MG63 (cell line): ENCODE measurements at regions not wholly inside any gene's neighbourhood (a gene's known extent, or its start where the extent isn't known, plus 50 kb on each side); places are given as distances from the start of the nearest gene placed in this dataset.

Experiments
- DNase-seq: peaks from one replicate; pipeline ENCODE4 v3.0.0-alpha.2; 2020
- H3K27me3 ChIP-seq: fragments of 250-450 bp; sonication (Bioruptor Pico); 2 replicates; pipeline ENCODE4 v1.5.1; 2020; ENCODE audit warnings: mild to moderate bottlenecking, moderate library complexity
- H3K36me3 ChIP-seq: fragments of 250-450 bp; sonication (Bioruptor Pico); 2 replicates; pipeline ENCODE4 v1.5.1; 2020; ENCODE audit warnings: mild to moderate bottlenecking, moderate library complexity
- H3K4me3 ChIP-seq: fragments of 250-450 bp; sonication (Bioruptor Pico); 2 replicates; pipeline ENCODE4 v1.5.1; 2020; ENCODE audit warnings: mild to moderate bottlenecking, moderate library complexity
- H3K9me3 ChIP-seq: fragments of 250-450 bp; sonication (Bioruptor Pico); 2 replicates; pipeline ENCODE4 v1.5.1; 2020; ENCODE audit warnings: mild to moderate bottlenecking, moderate library complexity

DNA sequence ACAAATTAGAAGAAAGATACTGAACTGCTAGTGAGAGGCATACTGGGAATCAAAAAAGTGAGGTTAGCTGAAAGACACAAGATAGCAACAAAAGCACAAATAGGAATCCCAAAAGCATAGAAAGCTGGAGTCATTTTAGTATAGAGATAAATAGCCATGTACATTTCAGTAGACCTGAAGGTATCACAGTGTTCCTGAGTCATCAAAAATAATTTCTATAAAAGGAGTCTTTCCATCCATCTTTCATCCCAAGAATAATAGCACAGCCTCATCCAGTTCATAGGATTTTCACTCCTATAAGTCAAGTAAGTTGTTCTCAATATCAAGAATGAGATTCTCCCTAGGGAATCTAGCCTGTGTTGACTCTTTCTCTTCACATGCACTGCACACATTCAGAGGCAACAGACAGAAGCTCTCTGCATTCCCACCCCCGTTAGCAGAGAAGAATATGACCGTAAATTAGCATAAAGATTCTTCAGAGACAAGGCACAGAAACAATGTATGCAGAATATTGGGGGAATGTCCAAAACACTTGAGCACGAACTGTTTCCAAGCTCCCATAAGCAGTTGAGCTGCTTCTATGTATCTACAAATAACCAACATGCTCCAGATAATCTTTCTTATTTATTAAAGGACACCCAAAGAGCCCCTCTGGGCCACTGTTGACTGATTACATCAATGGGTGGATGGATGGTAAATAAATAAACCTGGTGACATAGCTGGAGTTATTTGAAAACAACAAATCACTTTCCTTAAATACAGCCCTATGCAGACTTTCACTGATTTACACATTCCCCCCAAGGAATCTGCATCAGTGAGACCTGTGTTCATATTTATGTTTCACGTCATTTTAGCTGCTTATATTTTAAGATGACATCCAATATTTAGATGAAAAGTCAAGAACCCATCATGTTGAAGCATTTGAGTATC lies 174.5 kb upstream of the PKDCC start:
- Histone ChIP-seq H3K9me3 (no peaks in the 10 kb centered on the region), H3K36me3 (no peaks in the 10 kb centered on the region), H3K4me3 (no peak overlapping the region), H3K27me3 (no peaks in the 10 kb centered on the region)
- DNase-seq = no peak

DNA sequence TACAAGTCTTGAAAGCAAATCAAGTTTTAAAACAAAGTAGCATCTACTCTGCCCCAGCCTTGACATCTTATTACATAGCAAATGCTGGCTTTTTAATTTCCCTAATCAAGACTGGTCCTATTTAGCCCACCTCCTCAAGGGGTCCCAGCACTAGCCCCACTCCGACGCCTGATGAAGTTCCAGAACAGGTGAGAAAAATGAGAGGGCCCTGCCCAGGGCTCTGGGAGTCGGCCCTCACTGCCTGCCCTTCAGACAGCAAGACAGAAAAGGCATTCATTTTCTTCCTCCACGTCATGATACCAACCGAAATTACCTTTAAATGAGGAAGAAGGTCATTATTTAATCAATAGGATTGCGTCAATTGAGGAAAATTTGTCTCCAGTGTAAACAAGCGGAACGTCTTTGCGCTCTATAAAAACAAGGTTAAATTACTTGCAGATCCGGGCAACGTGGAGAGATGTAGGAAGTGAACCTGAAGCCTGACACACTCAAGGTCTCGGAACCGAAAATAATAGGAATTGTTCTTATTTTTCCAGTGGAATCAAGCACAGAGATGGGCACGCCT lies 170.6 kb upstream of the PKDCC start:
- no peak for DNase-seq
- no peaks in the 10 kb centered on the region for H3K9me3 ChIP-seq
- no peak overlapping the region for H3K4me3 ChIP-seq
- H3K27me3 ChIP-seq = no peaks in the 10 kb centered on the region
- no peaks in the 10 kb centered on the region for H3K36me3 ChIP-seq

DNA sequence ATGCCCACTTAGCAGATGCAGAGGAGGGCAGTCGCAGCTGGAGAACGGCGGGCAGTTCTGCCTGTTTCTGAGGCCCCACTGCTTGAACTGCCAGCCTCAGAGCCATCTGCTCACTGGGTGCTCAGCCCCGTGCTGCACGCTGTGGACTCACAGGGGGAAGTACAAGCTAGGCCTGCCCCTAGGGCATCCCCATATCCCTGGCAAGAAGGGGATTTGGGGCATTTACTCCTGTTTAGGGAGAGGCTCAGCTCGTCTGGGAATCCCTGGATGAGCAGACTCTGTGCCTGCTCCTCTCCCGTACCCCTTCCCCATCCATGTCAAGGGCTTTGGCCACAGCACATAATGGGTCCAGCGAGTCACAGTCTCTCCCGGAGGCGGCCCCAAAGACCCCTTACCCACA lies 169.8 kb upstream of the PKDCC start:
- no peak for DNase-seq
- Histone ChIP-seq H3K27me3 (no peaks in the 10 kb centered on the region), H3K36me3 (no peaks in the 10 kb centered on the region), H3K4me3 (no peak overlapping the region), H3K9me3 (no peaks in the 10 kb centered on the region)

DNA sequence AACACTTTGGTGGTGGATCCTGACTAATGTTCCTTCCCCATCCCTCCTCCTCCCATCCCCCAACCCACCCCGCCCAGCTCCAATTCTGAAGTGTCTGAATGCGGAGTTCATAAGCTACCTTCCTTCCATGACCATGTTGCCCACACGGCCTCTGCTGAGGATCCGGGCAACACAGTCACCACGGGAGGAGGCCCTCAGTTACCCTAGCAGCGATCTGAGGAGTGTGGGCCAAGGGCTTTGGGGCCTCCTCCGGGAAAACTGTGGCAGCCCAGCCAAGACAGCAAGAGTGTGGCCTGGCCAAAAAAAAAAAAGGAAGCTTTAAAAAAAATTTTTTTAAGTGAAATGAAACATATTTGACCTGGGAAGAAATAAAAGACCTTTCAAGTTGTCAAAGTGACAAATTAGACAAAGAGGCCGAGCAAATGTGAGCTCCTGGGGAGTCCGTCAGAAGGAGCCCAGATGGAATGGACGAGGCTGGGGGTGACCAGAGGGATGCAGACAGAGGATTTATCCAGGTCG lies 169.0 kb upstream of the PKDCC start:
- H3K27me3 ChIP-seq = no peaks in the 10 kb centered on the region
- DNase-seq = no peak

DNA sequence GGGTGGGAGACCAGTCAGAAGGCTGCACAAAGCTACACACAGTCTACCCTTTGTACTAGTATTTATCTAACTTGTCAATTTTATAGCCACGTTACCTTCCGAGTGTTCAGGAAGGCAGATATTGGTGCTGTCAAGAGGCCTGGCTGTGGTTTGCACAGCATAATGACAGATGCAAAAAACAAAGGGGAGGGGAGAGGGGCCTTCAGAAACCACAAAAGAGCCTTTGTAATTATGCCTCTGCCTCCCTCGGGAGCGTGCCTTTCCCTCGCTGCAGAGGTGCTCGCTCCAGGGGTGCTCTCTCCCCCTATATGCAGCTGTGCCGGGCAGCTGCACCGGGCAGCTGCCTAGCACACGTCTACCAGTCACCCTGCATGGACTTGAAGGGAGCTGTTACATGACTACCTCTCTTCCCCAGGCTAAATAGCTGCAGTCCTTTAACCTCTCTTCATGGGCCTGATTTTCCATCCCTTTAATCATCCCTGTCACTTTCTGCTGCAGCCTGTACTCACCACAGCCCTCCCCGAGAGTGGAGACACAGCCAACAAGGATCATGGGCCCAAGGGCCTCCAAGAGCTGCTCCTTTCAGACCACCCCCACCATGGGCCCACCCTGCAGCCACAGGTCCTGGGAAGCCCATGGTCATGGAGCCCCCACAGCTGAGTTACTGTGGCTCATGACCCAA lies 168.4 kb upstream of the PKDCC start:
- Histone ChIP-seq H3K36me3 (no peaks in the 10 kb centered on the region), H3K4me3 (no peak overlapping the region), H3K9me3 (no peaks in the 10 kb centered on the region), H3K27me3 (no peaks in the 10 kb centered on the region)
- DNase-seq = no peak

More for the DNA sequence above, 169.0 kb upstream of the PKDCC start:
- Histone ChIP-seq H3K36me3 (no peaks in the 10 kb centered on the region), H3K9me3 (no peaks in the 10 kb centered on the region), H3K4me3 (no peak overlapping the region)

DNA sequence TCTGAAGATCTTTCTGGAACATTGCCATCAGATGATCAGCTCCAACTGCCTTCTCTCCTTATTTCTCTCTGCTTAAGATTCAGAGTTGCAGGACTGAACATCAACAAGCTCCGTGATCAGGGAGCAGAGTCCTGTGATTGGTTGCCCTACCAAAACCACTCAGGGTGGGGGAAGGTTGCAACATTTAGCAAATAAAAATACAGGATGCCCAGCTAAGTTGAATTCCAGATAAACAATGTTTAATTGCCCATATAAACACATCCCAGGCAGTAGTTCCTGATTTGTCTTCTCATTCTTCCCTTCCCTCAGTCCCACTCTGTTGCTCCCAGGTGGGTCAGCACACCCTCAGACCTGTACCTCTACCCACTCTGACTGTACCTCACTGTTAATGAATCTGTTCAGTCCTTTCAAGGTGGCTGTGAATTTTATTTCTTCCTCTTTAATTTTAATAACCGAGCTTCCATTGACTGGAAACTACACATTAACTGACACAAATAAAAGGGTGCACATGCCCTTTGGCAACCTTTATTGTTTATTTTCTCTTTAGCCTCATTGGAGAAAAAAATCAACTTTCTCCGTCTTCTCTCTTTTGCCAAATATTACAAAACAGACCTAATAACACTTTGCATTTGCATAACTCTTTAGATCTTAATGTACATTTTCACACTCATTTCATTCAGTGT lies 167.1 kb upstream of the PKDCC start:
- no peaks in the 10 kb centered on the region for H3K9me3 ChIP-seq
- no peak overlapping the region for H3K4me3 ChIP-seq
- no peaks in the 10 kb centered on the region for H3K36me3 ChIP-seq
- no peak for DNase-seq
- H3K27me3 ChIP-seq = no peaks in the 10 kb centered on the region

DNA sequence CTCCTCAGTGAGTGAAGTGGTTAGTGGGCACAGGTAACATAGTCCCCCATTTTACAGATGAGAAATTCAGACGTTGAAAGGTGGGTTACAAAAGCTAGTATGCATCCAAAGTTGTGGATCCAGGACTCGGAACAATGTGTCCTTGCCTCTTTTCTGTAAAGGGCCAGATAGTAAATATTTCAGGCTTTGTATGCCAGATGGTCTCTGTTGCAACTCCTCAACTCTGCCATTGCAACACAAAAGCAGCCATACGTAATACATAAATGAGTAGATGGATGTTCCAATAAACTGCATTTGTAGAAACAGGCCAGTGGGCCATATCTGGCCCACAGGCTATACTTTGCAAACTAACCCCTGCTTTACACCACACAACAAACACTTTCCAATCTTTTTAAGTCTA lies 166.6 kb upstream of the PKDCC start:
- Histone ChIP-seq H3K9me3 (no peaks in the 10 kb centered on the region), H3K36me3 (no peaks in the 10 kb centered on the region)
- no peak for DNase-seq

DNA sequence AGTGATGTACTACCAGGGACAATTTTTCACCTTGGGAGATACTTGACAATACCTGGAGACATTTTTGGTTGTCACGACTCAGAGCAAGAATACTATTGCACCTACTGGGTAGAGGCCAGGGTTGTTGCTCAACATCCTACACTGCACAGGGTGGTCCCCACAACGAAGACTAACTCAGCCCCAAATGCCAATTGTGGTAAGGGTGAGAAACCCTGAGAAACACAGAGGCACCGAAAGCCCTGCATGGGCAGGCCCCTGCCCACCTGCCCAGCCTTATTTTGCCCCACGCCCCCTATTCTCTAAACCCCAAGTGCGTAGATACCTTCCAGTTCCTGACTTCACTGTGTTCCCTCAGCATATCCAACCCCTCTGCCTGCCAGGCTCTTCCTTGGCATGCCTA lies 163.1 kb upstream of the PKDCC start:
- no peaks in the 10 kb centered on the region for H3K9me3 ChIP-seq
- H3K36me3 ChIP-seq = no peaks in the 10 kb centered on the region
- DNase-seq = no peak
- no peak overlapping the region for H3K4me3 ChIP-seq
- H3K27me3 ChIP-seq = no peaks in the 10 kb centered on the region

More for the DNA sequence above, 166.6 kb upstream of the PKDCC start:
- Histone ChIP-seq H3K27me3 (no peaks in the 10 kb centered on the region), H3K4me3 (no peak overlapping the region)

DNA sequence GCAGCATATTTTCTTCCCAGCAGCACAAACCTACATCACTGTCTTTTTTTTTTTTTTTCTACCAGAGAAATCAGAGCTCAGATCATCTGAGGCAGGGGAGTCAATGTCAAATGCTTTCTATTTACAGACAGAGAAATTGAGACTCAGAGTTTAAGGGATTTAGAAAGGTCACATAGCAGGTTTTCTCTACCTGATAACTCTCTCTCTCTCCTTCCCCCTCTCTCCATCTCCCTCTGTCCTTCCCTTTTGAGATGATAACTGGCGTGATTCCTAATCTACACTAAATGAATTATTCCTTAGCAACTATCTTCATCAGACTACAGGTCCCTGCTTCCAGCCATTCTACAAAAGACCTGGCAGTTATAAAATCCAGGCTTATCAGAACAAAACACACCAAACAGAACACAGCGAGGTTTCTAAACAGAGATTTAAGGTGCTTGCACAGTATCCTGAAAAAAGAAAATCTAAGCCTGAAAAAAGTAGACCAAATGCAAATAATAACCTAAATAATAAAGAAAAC lies 161.6 kb upstream of the PKDCC start:
- Histone ChIP-seq H3K27me3 (no peaks in the 10 kb centered on the region), H3K36me3 (no peaks in the 10 kb centered on the region), H3K4me3 (no peak overlapping the region), H3K9me3 (no peaks in the 10 kb centered on the region)
- no peak for DNase-seq

DNA sequence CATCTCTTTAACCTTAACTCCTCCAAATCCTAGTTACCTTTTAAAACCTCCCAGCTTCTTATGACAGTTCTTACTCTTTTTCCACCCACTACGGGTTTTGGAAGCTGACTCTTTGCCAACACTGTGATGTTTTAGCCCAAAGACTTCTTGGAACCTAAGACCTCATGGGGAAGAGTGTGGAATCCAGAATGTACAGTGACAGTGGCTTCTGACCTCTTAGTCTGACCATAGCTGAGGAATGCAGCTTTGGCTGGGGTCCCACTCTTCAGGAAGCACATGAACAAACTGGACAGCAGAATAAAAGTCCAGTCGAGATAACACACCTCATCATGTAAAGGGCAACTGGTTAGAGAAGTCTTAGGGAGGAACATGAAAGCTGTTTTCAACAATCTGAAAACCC lies 161.1 kb upstream of the PKDCC start:
- Histone ChIP-seq H3K9me3 (no peaks in the 10 kb centered on the region), H3K36me3 (no peaks in the 10 kb centered on the region), H3K27me3 (no peaks in the 10 kb centered on the region), H3K4me3 (no peak overlapping the region)
- DNase-seq = no peak

DNA sequence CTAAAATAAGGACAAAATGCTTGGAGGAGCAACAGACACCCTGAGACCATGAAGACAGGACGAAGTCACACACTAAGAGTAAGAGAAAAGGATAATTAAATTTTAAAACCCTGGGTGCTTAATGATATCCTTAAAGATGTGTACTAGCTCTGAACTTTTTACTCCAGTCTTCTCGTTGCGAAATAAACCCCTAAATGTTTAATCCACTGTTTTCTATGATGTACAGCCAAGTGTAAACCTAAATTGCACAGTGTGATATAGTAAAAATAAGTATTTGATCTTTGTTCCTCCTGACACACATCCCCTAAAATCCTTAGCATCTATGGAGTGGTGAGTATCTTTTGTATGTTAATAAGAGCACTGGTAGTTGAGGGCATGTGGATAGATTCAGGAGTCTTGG lies 157.5 kb upstream of the PKDCC start:
- no peaks in the 10 kb centered on the region for H3K9me3 ChIP-seq
- H3K27me3 ChIP-seq = no peaks in the 10 kb centered on the region
- no peaks in the 10 kb centered on the region for H3K36me3 ChIP-seq
- no peak for DNase-seq
- no peak overlapping the region for H3K4me3 ChIP-seq

DNA sequence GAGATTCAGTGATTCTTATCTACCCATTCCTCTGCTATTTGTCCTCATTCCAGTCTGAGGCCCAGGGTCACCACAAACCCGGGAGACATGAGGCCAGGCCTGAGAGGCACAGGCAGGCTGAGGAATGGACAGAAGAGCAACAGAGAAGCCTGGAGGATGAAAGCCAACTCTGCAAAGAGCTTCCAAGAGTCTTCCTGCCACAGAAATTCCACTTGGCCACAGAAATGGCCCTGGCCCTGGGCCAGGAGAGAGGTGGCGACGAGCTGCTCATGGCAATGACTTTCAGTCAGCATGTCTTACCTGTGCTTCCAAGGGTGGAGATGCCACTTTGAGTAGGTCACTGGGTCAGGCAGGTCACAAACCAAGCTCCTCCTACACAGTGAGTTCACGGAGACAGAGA lies 155.3 kb upstream of the PKDCC start:
- H3K36me3 ChIP-seq = no peaks in the 10 kb centered on the region
- DNase-seq = no peak
- H3K4me3 ChIP-seq = no peak overlapping the region
- no peaks in the 10 kb centered on the region for H3K9me3 ChIP-seq
- no peaks in the 10 kb centered on the region for H3K27me3 ChIP-seq

DNA sequence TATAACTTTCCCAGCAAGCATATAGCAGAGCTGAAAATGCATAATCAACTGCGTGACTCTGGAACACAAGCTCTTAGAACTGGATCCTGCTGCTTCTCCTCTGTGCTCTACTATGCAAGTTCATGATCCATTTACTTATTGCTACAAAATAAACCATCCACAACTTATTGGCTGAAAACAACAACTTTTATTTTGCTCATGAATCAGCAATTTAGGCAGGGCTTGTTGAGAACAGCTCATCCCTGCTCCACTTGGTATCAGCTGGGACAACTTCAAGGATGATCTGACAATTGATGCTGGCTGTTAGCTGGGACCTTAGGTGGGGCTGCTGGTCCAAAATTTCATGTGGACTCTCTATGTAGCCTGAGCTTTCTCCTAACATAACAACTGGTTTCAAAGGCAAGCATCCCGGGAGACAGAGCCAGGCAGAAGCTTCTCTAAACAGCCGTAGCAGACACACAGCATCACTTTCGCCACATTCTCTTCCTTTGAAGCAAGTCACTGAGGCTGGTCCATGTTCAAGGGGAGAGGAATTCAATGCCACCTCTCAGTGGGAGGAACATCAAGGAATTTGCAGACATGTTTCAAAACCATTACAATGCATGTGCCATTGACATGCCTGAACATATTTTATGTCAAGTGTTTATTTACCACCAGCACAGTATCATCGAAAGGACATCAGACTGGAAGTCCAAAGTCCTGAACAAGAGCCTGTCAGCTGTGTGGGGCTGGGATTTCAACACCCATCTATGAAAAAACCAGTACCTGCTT lies 153.1 kb upstream of the PKDCC start:
- H3K4me3 ChIP-seq = no peak overlapping the region
- H3K36me3 ChIP-seq = no peaks in the 10 kb centered on the region
- no peaks in the 10 kb centered on the region for H3K9me3 ChIP-seq
- no peaks in the 10 kb centered on the region for H3K27me3 ChIP-seq
- DNase-seq = no peak

DNA sequence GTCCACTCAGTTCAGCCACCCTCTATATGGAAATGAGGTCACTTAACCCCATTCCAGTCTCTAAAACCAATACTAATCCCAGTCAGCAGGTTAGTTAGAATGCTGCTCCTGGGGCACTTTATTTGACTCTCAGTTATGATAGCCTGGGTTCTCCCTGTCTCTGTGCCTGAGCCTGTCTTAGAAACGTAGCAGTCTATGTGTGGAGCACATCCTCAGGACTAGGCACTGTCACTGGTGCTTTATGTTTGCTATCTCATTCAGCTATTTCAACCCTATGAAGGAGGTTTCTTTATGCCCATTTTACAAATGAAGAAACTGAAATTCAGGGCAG lies 152.5 kb upstream of the PKDCC start:
- Histone ChIP-seq H3K36me3 (no peaks in the 10 kb centered on the region), H3K4me3 (no peak overlapping the region), H3K9me3 (no peaks in the 10 kb centered on the region), H3K27me3 (no peaks in the 10 kb centered on the region)
- no peak for DNase-seq

DNA sequence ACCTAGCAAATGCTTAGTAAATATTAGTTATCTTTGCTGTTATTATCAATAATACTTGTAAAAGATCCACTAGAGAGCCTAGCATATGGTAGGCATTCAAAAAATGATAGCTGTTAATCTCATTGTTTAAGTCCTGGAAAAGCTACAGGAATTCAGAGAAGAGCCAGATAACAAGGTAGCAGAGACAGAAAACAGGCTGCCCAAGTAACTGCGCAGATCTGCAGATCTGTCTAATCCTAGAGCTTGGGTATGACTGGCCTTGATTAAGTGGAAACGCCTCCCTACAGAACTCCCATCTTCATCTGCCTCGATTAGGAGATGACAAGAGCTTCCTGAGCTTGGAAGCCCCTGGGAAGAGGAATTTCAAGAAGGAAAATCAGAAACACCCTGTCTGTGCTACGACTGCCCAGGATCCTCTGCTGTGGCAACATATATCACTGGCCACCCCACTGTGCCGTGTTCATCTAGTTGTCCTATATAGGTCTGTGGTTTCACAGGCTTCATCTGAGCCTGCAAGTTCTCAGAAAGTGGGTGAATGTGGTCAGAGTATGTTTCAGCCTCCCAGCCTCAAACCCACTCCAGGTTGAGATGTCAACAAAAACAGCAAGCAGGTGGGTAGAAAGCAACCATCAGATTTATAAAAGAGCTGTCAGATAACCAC lies 151.5 kb upstream of the PKDCC start:
- H3K36me3 ChIP-seq = no peaks in the 10 kb centered on the region
- DNase-seq = no peak

DNA sequence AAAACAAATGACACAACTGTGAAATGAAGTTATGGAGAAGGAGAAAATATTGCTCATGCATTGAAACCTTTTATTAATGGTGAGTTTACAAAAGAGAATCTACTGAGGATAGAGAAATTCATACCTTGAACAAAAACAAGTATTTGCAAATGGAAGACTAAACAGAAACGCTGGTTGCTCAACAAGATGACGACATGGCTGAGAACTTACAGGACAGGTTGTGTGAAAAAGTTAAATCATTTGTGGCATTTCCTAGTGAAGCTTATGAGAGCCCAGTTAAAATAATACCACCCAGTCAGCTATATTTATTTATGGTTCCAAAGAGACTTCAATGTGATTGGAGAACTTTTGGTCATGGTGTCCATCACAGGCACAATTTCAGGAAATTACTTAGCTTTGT lies 148.6 kb upstream of the PKDCC start:
- DNase-seq = no peak
- no peaks in the 10 kb centered on the region for H3K36me3 ChIP-seq
- H3K27me3 ChIP-seq = no peaks in the 10 kb centered on the region
- H3K9me3 ChIP-seq = no peaks in the 10 kb centered on the region
- H3K4me3 ChIP-seq = no peak overlapping the region

More for the DNA sequence above, 151.5 kb upstream of the PKDCC start:
- Histone ChIP-seq H3K4me3 (no peak overlapping the region), H3K9me3 (no peaks in the 10 kb centered on the region), H3K27me3 (no peaks in the 10 kb centered on the region)
